Right ventricle myocardium inferior (tissue), 1 donor: ENCODE measurements at regions not wholly inside any gene's neighbourhood (a gene's known extent, or its start where the extent isn't known, plus 50 kb on each side); places are given as distances from the start of the nearest gene placed in this dataset.

Experiments used
- ATAC-seq: fragments of 200-7000 bp; cut with Tn5 transposase; one replicate; pipeline ENCODE4 v1.9.1; 2020; ENCODE audit warnings: mild to moderate bottlenecking, moderate library complexity
- DNase-seq: peaks from one replicate; pipeline ENCODE4 v3.0.0; 2021; ENCODE audit errors: missing footprints
- intact Hi-C: fragments of 100-400 bp; cut with DNase I; formaldehyde crosslinking; loops from one replicate; pipeline ENCODE4 v1.11.0; 2022
- donor health status: DM: no; HTN: yes; CAD: no; lungs with severe emphysema.

DNA sequence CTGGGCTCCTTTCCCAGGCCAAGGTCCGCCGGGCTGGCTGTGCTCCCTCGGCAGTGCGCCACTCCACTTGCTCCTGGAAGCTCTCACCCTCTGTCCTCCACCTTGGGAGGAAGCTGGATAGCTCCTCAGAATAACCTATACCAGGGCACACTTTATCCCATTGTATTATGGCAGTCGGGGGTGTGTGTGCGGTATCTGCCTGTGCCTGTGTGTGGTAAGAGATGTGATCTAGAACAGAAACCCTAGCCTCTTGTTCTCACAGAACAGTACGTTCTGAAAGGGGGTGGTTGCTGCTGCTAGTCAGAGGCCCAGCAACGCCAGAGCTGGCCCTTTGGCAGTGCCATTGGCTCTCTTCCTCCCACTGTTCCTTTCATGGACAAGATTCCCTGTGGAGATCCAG, 168.4 kb downstream of the TBXT start:
- ATAC-seq: no peak
- intact Hi-C loops: no loop called here
- DNase-seq: no peak

DNA sequence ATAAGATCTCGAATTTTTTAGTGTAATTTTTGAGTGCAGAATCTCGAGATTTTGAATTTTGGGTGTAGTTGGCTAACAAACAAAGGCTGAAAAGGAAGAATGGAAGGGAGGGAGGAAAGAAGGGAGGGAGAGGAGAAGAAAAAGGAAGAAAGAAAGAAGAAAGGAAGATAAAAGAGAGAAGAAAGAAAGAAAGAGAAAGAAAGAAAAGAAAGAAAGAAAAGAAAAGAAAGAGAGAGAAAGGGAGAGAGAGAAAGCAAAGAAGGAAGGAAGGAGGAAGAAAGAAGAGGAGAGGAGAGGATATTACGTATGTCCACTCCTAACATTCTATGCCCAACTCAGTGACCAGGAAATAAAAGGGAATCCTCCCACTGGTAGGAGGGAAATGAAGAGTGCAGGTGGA, 169.6 kb downstream of the TBXT start:
- intact Hi-C loops: no loop called here
- DNase-seq: no peak
- no peak for ATAC-seq

DNA sequence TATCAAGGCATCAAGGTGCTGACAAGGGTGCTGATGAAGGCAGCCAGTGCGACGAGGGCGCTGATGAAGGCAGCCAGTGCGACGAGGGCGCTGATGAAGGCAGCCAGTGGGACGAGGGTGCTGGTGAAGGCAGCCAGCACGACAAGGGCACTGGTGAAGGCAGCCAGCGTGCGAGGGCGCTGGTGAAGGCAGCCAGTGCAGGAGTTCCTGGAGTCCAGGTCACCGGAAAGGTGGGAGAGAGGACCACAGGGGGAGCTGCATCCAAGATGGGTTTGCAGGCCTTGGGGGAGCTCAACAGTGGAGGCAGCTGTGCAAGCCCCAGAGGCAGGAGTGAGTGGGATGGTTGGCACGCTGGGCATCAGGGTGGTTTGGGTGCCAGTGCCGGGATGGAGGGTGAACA, 176.3 kb downstream of the TBXT start:
- ATAC-seq (no peak), DNase-seq (no peak)
- intact Hi-C loops: no loop called here

DNA sequence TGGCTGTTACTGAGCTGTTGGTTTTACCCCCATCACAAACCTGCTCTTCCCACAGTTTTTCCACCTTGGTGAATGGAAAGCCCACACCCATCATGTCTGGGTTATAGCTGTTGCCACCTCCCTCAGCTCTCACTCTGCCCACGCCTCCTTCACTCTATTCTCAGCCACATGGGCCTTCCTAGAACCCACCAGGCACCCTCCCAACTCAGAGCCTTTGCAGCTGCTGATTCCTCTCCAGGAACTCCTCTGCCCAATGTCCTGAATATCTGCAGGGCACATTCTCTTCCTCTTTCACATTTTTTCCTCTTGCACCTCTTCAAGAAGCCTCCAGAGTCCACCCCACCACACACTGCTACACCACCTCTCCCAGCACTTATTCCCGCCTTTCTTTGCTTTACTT, 177.4 kb downstream of the TBXT start:
- ATAC-seq: no peak
- intact Hi-C loops: no loop called here

DNA sequence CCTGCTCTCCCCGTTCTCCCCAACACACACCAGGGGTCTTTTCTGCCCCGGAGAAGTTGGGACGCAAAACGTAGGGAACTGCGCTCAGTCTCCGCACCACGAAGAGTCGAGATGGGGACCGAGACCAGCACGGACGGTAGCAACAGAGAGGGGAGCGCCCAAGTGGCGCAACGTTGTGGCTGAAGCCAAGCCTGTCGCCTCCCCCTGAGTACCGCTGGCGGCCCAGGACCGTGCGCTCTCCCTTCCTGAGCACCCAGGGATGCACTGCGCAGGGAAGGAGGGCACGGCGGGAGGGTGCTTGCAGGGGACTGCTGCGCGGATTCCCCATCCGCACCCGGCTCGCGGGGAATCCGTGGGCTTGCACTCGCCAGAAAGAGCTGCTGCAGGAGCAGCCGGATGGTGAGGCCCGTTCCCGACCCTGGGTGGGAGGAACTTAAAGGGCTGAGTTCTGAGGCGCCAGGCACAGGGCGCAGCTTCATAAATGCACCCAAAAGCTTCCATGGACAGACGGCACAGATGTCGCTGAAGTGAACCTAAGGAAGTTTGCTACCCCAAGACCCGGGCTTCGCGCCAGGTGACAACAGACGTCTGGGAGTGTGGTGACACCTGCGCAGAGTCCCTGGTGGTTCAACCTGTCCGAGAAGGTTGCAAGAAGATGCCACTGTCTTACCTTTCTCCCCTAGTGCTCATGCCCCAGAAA, 178.7 kb downstream of the TBXT start:
- intact Hi-C loops: loop anchor here (5.0 kb wide), 2 partner anchors 102 to 108 kb away; no protein-coding TSS in a partner anchor
- DNase-seq (no peak), ATAC-seq (peak; percentile 66)

More for the DNA sequence above, 177.4 kb downstream of the TBXT start:
- DNase-seq: no peak

DNA sequence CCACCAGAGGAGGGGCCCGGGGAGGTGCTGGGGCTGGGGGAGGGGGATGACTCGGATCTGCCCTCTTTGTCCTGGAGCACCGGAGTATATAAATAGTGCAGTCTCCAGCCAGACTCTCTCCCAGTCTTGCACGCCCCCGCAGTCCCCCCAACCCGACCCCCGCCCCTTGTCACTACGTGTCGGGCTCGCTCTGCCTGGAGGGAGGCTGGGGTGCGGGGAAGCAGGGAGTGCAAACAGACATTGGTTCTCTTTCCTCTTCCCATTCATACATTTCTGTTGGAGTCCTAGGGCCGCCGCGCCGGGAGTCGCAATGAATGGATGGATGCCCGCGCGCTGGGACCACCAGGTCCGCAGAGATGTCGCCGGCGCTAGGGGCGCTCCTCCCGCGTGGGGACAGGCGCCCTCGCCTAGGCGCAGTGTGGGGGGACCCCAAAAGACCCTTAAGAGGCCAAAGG, 179.3 kb downstream of the TBXT start:
- no peak for DNase-seq
- no peak for ATAC-seq
- intact Hi-C loops: loop anchor here (5.0 kb wide), 2 partner anchors 101 to 109 kb away; no protein-coding TSS in a partner anchor

DNA sequence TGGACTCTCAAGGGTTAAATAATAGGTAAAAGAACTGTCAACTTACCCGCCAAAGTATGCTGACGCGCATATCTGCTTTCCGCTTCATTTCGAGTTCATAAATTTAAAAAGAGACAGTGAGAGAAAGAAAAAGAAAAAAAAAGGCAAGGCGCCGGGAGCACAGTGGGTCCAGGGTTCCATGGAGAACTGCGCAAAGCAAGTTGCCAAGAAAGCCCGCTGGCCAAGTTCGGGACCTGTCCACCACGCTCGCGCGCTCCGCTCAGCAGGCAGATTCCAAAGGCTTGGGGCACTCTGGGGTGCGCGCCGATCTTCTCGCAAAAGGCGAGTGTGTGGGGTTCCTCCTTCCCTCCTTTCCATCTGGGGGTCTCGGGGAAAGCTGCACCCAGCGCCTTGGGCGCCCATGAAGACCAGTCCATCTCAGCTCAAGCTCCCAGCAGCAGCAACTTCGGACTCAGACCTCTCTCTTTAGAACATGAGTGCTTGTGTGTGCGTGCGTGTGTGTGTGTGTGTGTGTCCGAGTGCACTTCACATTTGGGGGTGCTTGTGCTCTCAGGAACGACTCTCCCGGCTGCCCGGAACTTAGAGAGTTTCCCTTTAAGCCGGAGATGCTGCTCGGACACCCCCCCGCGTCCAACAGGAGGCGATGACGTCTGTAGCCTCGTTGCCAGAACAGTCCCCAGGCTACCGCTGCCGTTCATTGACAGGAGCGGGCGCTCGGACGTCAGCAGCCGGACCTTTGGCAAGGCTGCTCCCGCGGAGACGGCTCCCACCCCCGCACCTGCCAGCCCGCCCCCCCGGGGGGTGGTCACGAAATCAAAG, 180.0 kb downstream of the TBXT start:
- ATAC-seq: peak; percentile 88
- peak; percentile 91 for DNase-seq
- intact Hi-C loops: loop anchor here (5.0 kb wide), 2 partner anchors 100 to 110 kb away; no protein-coding TSS in a partner anchor

DNA sequence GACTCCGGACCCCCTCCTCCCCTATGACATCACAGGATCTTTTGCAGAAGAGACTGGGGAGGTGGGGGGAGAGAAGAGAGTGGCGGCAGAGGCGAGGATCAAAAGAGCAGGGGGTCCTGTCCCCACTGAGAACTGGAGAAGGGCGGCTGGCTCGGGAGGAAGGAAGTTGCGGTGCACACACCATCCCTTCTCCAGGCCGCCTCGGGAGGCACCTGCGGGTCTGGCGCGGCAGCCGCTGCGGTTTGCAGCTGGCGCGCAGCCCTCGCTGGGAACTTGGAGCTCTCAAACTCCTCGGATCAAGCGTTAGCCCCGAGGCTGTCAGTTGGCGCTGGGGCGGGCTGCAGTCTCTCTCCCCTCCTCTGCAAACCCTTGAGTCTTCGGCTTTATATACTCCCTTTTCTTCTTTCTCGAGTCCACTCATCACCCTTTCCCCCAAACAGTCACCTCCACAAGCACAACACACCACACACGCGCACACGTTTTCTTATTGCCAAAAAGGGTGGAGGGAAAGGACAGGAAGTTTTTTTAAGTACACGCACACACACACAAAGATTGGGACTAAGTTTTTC, 180.7 kb downstream of the TBXT start:
- intact Hi-C loops: loop anchor here (5.0 kb wide), 2 partner anchors 100 to 110 kb away; no protein-coding TSS in a partner anchor
- ATAC-seq: peak; percentile 9
- DNase-seq: no peak

DNA sequence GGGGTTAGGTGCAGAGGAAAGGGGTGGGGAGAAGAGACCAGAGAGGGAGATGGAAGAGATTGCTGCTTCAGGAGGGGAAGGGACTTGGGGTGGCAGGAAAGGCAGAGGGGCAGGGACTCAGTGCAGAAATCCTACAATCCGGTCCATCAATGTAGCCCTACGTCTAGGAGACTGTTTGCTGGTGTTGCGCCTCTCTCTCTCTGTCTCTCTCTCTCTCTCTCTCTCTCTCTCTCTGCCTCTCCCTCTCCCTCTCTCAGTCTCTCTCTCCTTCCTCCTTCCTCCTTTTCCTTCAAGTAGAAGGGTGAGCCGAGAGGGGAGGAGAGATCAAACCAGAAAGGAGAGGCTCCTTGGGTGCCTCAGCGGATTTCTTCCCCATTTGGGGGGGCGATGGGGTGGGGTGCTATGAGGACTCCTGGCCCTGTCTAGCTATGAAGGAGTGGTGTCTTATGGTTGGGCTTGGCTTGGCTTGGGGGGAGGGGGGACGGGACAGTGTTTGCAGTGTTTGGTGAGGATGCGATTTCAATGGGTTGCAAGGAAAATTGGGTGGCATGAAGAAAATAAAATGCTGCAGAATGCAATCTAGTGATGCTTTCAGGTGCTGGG, 181.2 kb downstream of the TBXT start:
- intact Hi-C loops: loop anchor here (5.0 kb wide), 2 partner anchors 99 to 111 kb away; no protein-coding TSS in a partner anchor
- DNase-seq (no peak), ATAC-seq (peak; percentile 4)

DNA sequence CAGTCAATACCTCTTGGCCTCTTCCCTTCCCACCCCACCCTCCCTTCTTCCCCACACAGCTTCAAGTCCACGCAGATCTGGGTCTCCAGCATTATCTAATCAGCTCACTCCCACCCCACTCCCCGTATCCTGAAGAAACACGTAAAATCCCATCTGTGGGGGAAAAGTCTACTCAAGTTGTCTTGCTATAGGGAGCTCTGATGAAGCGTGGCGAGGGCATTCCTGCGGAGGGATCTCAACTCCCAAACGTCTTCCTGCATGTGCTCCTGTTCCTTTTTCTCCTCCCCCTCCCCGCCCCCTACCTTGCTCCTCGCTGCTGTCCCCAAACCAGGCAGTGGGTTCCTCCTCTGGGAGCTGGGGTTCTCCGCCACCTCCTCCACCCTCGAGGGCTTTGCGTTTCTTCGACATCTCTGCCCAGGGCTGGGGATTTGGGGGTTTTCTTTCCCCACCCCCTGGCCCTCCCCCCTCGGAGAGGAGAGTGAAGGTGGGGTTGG, 181.8 kb downstream of the TBXT start:
- DNase-seq (no peak), ATAC-seq (no peak)
- intact Hi-C loops: loop anchor here (5.0 kb wide), 2 partner anchors 99 to 111 kb away; no protein-coding TSS in a partner anchor

DNA sequence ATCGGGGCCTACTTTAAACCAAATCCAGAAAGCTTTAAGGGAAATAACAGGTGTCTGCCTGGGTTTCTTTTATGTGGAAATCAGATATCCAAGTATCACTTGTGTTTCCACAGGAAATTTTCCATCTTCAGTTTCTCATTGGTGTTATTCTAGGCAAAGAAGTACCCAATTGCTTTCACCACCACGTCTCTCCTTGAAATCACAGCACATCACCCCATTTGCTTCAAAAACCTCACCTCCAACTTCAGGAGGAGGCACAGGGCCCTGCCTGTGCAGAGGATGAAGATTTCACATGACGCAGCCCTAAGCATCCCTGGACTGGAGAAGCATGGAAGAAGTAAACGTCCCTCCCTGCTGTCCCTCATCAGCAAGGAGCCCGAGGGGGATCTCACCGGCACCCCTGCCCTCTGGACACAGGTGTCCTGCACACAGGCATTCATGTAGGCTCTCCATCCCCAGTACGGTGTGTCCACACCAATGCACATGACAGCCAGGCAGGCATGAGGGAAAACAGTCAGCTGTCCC, 182.3 kb downstream of the TBXT start:
- intact Hi-C loops: loop anchor here (5.0 kb wide), 2 partner anchors 98 to 112 kb away; no protein-coding TSS in a partner anchor
- ATAC-seq: no peak
- DNase-seq: no peak

DNA sequence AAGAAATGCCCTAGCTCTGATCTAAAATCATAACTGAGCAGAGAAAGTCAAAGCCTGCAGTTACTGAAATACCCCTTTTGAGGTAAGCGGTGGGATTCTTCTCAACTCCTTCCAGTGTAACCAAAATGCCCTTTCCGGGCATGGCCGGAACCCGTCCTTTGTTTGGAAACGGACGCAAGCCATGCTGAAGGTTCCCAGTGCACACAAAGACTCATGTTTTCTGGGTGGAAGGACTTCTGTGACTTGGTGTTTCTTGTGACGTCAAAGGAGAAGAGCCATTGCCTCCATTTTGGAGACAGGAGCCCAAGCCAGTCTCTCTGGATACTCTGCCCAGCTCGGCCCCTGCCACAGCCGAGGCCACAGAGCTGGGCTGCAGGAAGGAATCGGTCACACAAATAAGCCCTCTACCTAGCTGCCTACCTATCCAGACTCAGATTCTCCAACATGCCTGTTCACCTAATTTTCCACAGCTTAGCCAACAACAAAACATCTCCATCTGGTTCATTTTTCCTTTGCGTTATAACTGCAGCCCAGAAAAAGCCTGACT, 182.8 kb downstream of the TBXT start:
- intact Hi-C loops: loop anchor here (5.0 kb wide), 2 partner anchors 98 to 112 kb away; no protein-coding TSS in a partner anchor
- ATAC-seq: no peak
- DNase-seq: no peak

DNA sequence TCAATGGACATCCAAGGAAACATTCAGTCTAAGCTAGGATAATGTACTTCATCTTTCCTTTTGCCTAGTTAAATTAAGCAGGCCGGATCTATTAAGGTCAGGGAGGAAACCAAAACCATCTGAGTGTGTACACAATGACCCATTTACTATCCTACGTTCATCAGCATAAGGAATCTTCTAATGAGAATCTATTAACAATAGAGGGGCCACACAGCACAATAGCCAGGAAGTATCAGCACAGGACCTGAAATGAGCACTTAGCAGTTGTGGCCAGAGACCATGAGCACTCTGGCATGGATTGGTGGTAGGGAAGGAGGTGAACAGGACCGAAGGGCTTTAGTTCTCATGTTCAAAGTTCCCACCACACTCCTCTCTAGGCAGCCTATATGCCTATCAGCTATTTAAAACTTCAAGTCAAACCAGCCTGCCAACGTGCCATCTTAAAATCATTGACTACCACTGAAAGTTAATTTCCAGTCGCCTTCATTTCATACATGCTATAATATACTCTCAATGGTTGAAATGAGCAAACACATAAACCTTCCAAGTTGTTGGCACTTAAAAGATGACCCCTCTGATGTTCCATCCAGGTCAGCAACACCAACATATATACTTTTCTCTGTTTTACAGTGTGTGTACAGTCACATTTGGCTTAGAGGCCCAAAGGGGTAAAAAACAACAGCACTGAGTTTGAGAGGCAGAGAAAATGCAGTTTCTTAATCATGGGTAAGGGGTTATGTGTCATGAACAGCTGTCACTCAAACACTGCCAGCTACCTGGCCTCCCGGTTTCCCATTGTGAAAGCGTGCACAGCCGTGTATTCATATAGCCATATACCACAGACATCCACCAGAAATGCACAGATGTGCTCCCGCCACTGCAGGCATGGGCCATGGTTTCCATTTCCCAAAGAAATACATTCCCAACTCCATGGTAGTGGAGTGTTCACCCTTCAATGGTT, 184.3 kb downstream of the TBXT start:
- no peak for DNase-seq
- no peak for ATAC-seq
- intact Hi-C loops: no loop called here

DNA sequence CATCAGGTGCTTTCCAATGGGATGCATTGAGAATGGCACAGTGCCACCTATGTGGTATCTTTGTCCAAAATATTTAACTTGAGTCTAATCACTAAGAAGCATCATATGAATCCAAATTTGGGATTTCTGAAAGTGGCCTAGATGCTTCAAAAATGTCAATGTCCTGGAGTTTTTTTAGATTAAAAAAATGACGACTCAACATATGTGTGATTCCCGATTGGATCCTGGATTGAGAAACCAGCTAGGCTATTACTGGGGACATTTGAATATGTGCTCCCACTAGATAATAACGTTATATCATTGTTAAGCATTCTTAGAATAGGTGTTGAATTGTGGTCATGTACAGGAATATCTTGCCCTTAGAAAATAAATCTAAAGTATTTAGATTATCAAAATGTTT, 189.2 kb downstream of the TBXT start:
- intact Hi-C loops: no loop called here
- DNase-seq (no peak), ATAC-seq (no peak)

DNA sequence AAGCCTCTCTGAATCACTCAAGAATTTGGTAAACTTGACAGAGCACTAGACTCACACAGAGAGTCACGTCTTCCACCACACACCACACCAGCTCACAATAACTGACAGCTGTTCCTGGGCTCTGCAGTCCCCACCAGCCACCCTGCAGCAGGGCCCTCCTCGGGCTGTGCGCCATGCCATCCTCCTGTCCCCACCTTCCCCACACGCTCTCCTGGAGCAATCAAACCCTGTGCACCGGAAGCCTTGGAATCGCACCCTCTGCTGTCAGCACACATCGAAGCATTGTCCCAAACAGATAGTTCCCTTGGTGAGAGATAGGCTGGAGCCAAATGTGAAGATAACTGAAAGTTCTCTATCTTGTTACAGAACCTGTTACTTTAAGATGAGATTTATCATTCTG, 191.0 kb downstream of the TBXT start:
- DNase-seq (no peak), ATAC-seq (peak; percentile 67)
- intact Hi-C loops: no loop called here

DNA sequence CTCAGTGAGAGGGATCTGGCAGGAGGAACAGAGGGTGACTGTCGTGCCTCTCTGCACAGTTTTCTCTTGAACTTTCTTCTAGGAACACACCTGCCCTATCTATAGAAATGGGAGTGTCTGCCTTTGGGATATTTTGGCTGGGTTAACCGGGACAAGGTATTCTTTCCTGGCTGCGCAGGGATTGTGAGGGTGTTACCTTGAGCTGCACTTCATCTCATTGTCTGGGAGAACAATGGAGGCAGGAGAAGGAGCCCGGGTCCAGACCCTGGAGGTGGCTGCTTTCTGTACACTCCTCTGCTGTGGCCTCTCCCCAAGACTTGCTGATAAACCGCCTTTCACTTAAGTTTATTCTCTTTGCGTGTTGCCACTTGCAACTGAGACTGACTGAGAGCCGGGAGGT, 192.8 kb downstream of the TBXT start:
- ATAC-seq: no peak
- intact Hi-C loops: no loop called here
- no peak for DNase-seq

DNA sequence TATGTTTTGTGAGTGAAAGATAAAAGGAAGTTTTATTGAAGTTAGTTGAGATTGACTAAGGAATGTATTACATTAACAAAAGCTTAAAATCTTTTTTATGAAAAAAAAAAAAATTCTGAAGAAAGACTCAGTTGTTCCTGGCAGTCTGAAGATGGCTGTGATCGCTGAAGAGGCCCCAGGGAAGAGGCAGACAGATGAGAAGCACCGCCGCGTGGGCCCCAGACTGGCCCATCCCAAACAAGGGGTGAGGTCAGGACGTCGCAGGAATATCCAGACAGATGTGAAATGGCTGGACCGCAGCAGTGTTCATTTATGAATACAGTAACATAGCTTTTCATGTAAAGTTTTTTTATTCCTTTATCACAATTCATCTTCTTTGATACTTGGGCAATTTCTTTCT, 194.2 kb downstream of the TBXT start:
- no peak for DNase-seq
- intact Hi-C loops: no loop called here

More for the DNA sequence above, 194.2 kb downstream of the TBXT start:
- ATAC-seq: no peak
